Spleen (tissue), 11 donors: ENCODE measurements at regions not wholly inside any gene's neighbourhood (a gene's known extent, or its start where the extent isn't known, plus 50 kb on each side); places are given as distances from the start of the nearest gene placed in this dataset.

Experiments
- DNase-seq: peaks from one replicate; pipeline ENCODE4 v3.0.0-alpha.2; 2020
- H3K27ac ChIP-seq, 8 donors: fragments of 200-600 bp; sonication (generic) in 7 of 8; 1 replicate in 4 of 8; 2 replicates in 4 of 8; pipeline versions ENCODE4 v1.5.0 to v1.8.0; 2016 to 2021; ENCODE audit warnings: inconsistent platforms in 4 of 8, mild to moderate bottlenecking in 4 of 8, moderate library complexity in 1 of 8
- H3K27me3 ChIP-seq, 7 donors: fragments of 200-600 bp; sonication (generic) in 6 of 7; replicated peaks in 1 of 7; 1 replicate in 4 of 7; 2 replicates in 3 of 7; pipeline versions ENCODE4 v1.5.0 to v1.8.0; 2016 to 2021; ENCODE audit warnings: inconsistent platforms in 3 of 7, mild to moderate bottlenecking in 1 of 7
- H3K36me3 ChIP-seq, 6 donors: fragments of 200-600 bp; sonication (generic) in 5 of 6; 1 replicate in 4 of 6; 2 replicates in 2 of 6; pipeline versions ENCODE4 v1.5.0 to v1.8.0; 2016 to 2021; ENCODE audit warnings: inconsistent platforms in 2 of 6
- H3K4me1 ChIP-seq, 6 donors: fragments of 200-600 bp; sonication (generic) in 5 of 6; 1 replicate in 3 of 6; 2 replicates in 3 of 6; pipeline versions ENCODE4 v1.5.0 to v1.8.0; 2016 to 2021; ENCODE audit warnings: inconsistent platforms in 3 of 6
- H3K4me3 ChIP-seq, 8 donors: fragments of 200-600 bp; sonication (generic) in 7 of 8; 1 replicate in 4 of 8; 2 replicates in 4 of 8; pipeline versions ENCODE4 v1.5.0 to v1.8.0; 2016 to 2021; ENCODE audit warnings: inconsistent platforms in 4 of 8, mild to moderate bottlenecking in 4 of 8, moderate library complexity in 2 of 8
- H3K9me3 ChIP-seq, 8 donors: fragments of 200-600 bp; sonication (generic) in 7 of 8; 1 replicate in 4 of 8; 2 replicates in 4 of 8; pipeline versions ENCODE4 v1.5.0 to v1.8.0; 2016 to 2021; ENCODE audit warnings: inconsistent platforms in 4 of 8
- CTCF ChIP-seq, 11 experiments: fragments of 200-600 bp in 7 of 11; fragments of 450-650 bp in 4 of 11; sonication (generic) in 4 of 11; IDR thresholded peaks in 8 of 11; conservative IDR thresholded peaks in 3 of 11; 1 replicate in 7 of 11; 2 replicates in 4 of 11; pipeline versions ENCODE4 v1.4.0 to v1.8.0; 2016 to 2021; ENCODE audit warnings: antibody characterized with exemption in 11 of 11, inconsistent platforms in 4 of 11, mild to moderate bottlenecking in 1 of 11
- POLR2A ChIP-seq, 3 donors: fragments of 450-650 bp; IDR thresholded peaks; one replicate each; pipeline ENCODE4 v1.5.1; 2017; ENCODE audit warnings: antibody characterized with exemption in 3 of 3, mild to moderate bottlenecking in 1 of 3
- POLR2AphosphoS5 ChIP-seq, 3 donors: sonication (generic); formaldehyde crosslinking; IDR thresholded peaks; one replicate each; pipeline ENCODE4 v1.5.1; 2017; ENCODE audit warnings: antibody characterized with exemption in 3 of 3
- WGBS, 5 donors: extraction: QIAGEN DNeasy Blood & Tissue Kit in 3 of 5; methylation state at CpG; one replicate each; pipeline versions ENCODE4 v1.1.5 to v1.1.7; 2013 to 2018; 5-methylcytosine and 5-hydroxymethylcytosine counted together
- intact Hi-C: fragments of 100-400 bp; cut with DNase I; formaldehyde crosslinking; loops from one replicate; pipeline ENCODE4 v1.15.0; 2023; ENCODE audit warnings: low total_unique reads
- donor health status: healthy with polysubstance abuse.
- donor health status: DM: no; HTN: no; CAD: no; lungs with moderate emphysema.
- donor health status: DM: no; HTN: no; CAD: no.
- donor health status: Bipolar disorder and iron deficiency.
- donor health status: healthy.
- donor health status: DM: no; HTN: no; CAD: no.
- donor health status: DM: yes; HTN: yes; CAD: no.

DNA sequence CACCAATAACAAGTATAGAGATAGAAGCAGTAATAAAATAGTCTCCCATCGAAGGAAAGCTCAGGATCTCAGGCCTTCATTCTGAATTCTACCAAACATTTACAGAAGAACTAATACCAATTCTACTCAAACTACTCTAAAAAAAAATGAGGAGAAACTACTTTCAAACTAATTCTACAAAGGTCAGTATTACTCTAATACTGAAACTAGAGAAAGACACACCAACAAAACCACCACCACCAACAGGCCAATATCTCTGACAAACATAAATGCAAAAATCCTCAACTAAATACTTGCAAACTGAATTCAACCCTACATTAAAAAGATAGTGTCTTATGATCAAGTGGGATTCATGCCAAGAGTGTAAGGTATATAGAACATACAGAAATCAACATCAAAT, 1078.4 kb downstream of the KCNT2 start:
- no peaks in the 10 kb centered on the region for H3K36me3 ChIP-seq
- TF ChIP-seq CTCF (IDR thresholded peaks at IDR 0.05 in 8 of 11, conservative IDR thresholded peaks at IDR 0.05 in 3 of 11): no peak
- TF ChIP-seq POLR2AphosphoS5 (IDR thresholded peaks at IDR 0.05): no peak
- TF ChIP-seq POLR2A (IDR thresholded peaks at IDR 0.05): no peak
- intact Hi-C loops: no loop called here
- H3K4me3 ChIP-seq: no peak overlapping the region
- peaks cover 0 to 3% (median 0%) of the 10 kb centered on the region in 8 donors for H3K9me3 ChIP-seq
- DNase-seq: no peak
- H3K27ac ChIP-seq: no peak overlapping the region
- no peaks in the 10 kb centered on the region for H3K4me1 ChIP-seq
- 83 to 91% (median 89%) methylated on average over 1 of the region's 1 CpG for WGBS, 5 donors
- no peaks in the 10 kb centered on the region for H3K27me3 ChIP-seq

DNA sequence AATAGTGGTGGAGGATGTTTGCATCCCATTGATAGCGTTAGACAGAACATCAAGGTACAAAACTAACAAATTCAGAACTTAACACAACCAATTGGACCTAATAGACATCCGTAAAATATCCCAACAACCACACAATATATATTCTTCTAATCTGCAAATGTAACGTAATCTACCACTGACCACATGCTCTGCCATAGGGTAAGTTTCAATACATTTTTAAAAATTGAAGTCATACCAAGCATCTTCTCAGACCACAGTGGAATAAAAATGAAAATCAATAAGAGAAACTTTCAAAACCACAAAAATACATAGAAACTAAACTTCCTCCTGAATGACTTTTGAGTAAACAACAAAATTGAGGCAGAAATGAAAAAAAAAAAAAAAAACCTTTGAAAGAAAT, 1087.5 kb downstream of the KCNT2 start:
- no peak overlapping the region for H3K27ac ChIP-seq
- intact Hi-C loops: no loop called here
- H3K36me3 ChIP-seq: no peaks in the 10 kb centered on the region
- 67 to 86% (median 82%) methylated on average over 3 of the region's 3 CpGs for WGBS, 5 donors
- DNase-seq: no peak
- no peaks in the 10 kb centered on the region for H3K27me3 ChIP-seq
- no peaks in the 10 kb centered on the region for H3K4me1 ChIP-seq
- TF ChIP-seq POLR2AphosphoS5 (IDR thresholded peaks at IDR 0.05) (no peak), POLR2A (IDR thresholded peaks at IDR 0.05) (no peak), CTCF (IDR thresholded peaks at IDR 0.05 in 8 of 11, conservative IDR thresholded peaks at IDR 0.05 in 3 of 11) (no peak)
- H3K9me3 ChIP-seq: peaks cover 0 to 15% (median 0%) of the 10 kb centered on the region in 8 donors
- H3K4me3 ChIP-seq: no peak overlapping the region

DNA sequence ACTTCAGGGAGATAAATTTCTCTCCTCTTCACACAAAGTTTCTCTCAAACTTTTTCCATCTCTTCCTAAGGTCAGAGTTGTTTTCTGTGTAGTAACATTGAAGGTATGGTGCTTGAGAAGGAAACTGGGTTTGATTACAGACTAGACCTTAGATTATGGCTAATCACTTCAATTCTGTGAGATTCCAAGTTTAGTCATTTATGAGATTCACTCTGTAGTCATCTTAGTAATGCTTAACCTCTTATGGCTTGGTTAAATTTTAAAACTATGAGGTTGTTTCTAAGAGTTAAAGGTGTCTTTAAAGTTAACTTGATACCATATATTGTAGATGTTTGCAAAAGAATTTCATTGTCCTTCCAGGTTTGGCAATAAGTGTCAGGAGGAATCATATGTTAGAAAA, 1092.2 kb downstream of the KCNT2 start:
- intact Hi-C loops: no loop called here
- TF ChIP-seq POLR2A (IDR thresholded peaks at IDR 0.05): no peak
- no peak for TF ChIP-seq CTCF (IDR thresholded peaks at IDR 0.05 in 8 of 11, conservative IDR thresholded peaks at IDR 0.05 in 3 of 11)
- no peak for TF ChIP-seq POLR2AphosphoS5 (IDR thresholded peaks at IDR 0.05)
- no peaks in the 10 kb centered on the region for H3K4me1 ChIP-seq
- no peak overlapping the region for H3K4me3 ChIP-seq
- no peak overlapping the region for H3K27ac ChIP-seq
- peaks cover 0 to 19% (median under 1%) of the 10 kb centered on the region in 8 donors for H3K9me3 ChIP-seq
- DNase-seq: no peak
- H3K36me3 ChIP-seq: no peaks in the 10 kb centered on the region
- H3K27me3 ChIP-seq: no peaks in the 10 kb centered on the region

DNA sequence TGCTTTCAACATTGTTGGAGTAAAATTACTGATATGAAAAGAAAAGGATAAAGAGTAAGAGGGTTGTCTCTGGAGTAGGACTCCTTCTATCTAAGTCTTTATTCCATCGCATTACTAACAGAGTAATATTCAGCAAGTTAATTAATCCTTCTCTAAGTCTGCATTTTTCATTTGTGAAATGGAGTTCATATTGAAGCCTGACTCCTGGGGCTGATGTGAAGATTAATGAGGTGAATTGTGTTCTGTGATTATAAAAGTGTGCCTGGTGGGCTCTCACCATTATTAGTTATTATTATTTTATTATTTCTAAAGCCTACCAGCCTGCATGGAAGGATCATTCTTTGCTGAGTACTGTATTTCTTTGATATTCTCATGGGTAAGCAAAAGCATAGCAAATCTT, 1096.7 kb downstream of the KCNT2 start:
- intact Hi-C loops: no loop called here
- H3K4me1 ChIP-seq: no peaks in the 10 kb centered on the region
- H3K9me3 ChIP-seq: peaks cover 0 to 22% (median 9%) of the 10 kb centered on the region in 8 donors
- H3K36me3 ChIP-seq: no peaks in the 10 kb centered on the region
- WGBS, 5 donors: 86 to 100% (median 97%) methylated on average over 1 of the region's 1 CpG
- TF ChIP-seq POLR2A (IDR thresholded peaks at IDR 0.05): no peak
- no peak for TF ChIP-seq CTCF (IDR thresholded peaks at IDR 0.05 in 8 of 11, conservative IDR thresholded peaks at IDR 0.05 in 3 of 11)
- no peak for TF ChIP-seq POLR2AphosphoS5 (IDR thresholded peaks at IDR 0.05)
- no peaks in the 10 kb centered on the region for H3K27me3 ChIP-seq
- H3K27ac ChIP-seq: no peak overlapping the region
- DNase-seq: no peak
- H3K4me3 ChIP-seq: no peak overlapping the region
